GM23338 (cell line): ENCODE measurements at regions not wholly inside any gene's neighbourhood (a gene's known extent, or its start where the extent isn't known, plus 50 kb on each side); places are given as distances from the start of the nearest gene placed in this dataset.

ENCODE experiments used
- ATAC-seq: fragments of 200-7000 bp; cut with Tn5 transposase; 3 replicates; pipeline ENCODE4 v1.9.1; 2020
- DNase-seq: peaks from one replicate; pipeline ENCODE4 v3.0.0-alpha.2; 2015; ENCODE audit warnings: low spot score
- H2AFZ ChIP-seq: fragments of 200-600 bp; sonication (generic); 2 replicates; pipeline ENCODE4 v1.8.0; 2016; ENCODE audit warnings: antibody characterized with exemption, mild to moderate bottlenecking, moderate library complexity
- H3F3A ChIP-seq: fragments of 200-600 bp; sonication (generic); replicated peaks from 2 replicates; pipeline ENCODE4 v1.8.0; 2017; ENCODE audit warnings: antibody characterized with exemption, mixed run types, low read depth
- H3K27ac ChIP-seq: fragments of 200-600 bp; sonication (generic); 2 replicates; pipeline ENCODE4 v1.6.1; 2016; ENCODE audit warnings: low read depth
- H3K27me3 ChIP-seq: fragments of 200-600 bp; sonication (generic); 2 replicates; pipeline ENCODE4 v1.8.0; 2016; ENCODE audit warnings: mild to moderate bottlenecking, mixed run types, moderate library complexity; ENCODE audit not compliant: insufficient read depth
- H3K36me3 ChIP-seq: fragments of 200-600 bp; sonication (generic); 2 replicates; pipeline ENCODE4 v1.8.0; 2016; ENCODE audit warnings: mild to moderate bottlenecking; ENCODE audit not compliant: insufficient read depth
- H3K4me1 ChIP-seq: fragments of 200-600 bp; sonication (generic); 2 replicates; pipeline ENCODE4 v1.8.0; 2016; ENCODE audit warnings: mild to moderate bottlenecking, moderate library complexity; ENCODE audit not compliant: insufficient read depth
- H3K4me2 ChIP-seq: fragments of 200-600 bp; sonication (generic); 2 replicates; pipeline ENCODE4 v1.7.1; 2017; ENCODE audit warnings: mixed run types
- H3K4me3 ChIP-seq: fragments of 200-600 bp; sonication (generic); 2 replicates; pipeline ENCODE4 v1.6.1; 2016; ENCODE audit warnings: mixed run types
- H3K79me2 ChIP-seq: fragments of 200-600 bp; sonication (generic); replicated peaks from 2 replicates; pipeline ENCODE4 v1.8.0; 2017; ENCODE audit warnings: mild to moderate bottlenecking; ENCODE audit not compliant: insufficient read depth
- H3K9me2 ChIP-seq: fragments of 200-600 bp; sonication (generic); 2 replicates; pipeline ENCODE4 v1.8.0; 2017; ENCODE audit not compliant: insufficient read depth
- H4K20me1 ChIP-seq: fragments of 200-600 bp; sonication (generic); replicated peaks from 2 replicates; pipeline ENCODE4 v1.8.0; 2017; ENCODE audit warnings: mild to moderate bottlenecking; ENCODE audit not compliant: insufficient read depth
- H3K27ac Mint-ChIP-seq: 2 replicates; pipeline ENCODE4 v1.8.0; 2020; ENCODE audit warnings: inconsistent platforms, mild to moderate bottlenecking, moderate library complexity, mixed read lengths
- H3K27me3 Mint-ChIP-seq: 3 replicates; pipeline ENCODE4 v1.8.0; 2022; ENCODE audit warnings: low read depth, mild to moderate bottlenecking, moderate library complexity, mixed read lengths, inconsistent platforms; ENCODE audit not compliant: insufficient read depth, poor library complexity
- H3K36me3 Mint-ChIP-seq: 3 replicates; pipeline ENCODE4 v1.8.0; 2021; ENCODE audit warnings: low read depth, mild to moderate bottlenecking, inconsistent platforms, moderate library complexity, mixed read lengths
- H3K4me1 Mint-ChIP-seq: 3 replicates; pipeline ENCODE4 v1.8.0; 2020; ENCODE audit warnings: mild to moderate bottlenecking, inconsistent platforms, mixed read lengths
- H3K4me3 Mint-ChIP-seq: 3 replicates; pipeline ENCODE4 v1.8.0; 2021; ENCODE audit warnings: moderate library complexity, mild to moderate bottlenecking, inconsistent platforms, mixed read lengths
- H3K9me3 Mint-ChIP-seq: 3 replicates; pipeline ENCODE4 v1.8.0; 2020; ENCODE audit warnings: moderate library complexity, mild to moderate bottlenecking, inconsistent platforms, mixed read lengths
- CREB1 ChIP-seq: fragments of 250-450 bp; sonication (Bioruptor Pico); IDR thresholded peaks from 2 replicates; pipeline ENCODE4 v1.5.0; 2020; ENCODE audit warnings: low read depth, mild to moderate bottlenecking, moderate library complexity
- EZH2phosphoT487 ChIP-seq: fragments of 200-600 bp; sonication (generic); IDR thresholded peaks from one replicate; pipeline ENCODE4 v1.8.1; 2018; ENCODE audit warnings: antibody characterized with exemption; ENCODE audit not compliant: unreplicated experiment
- JUNB ChIP-seq: IDR thresholded peaks from one replicate; pipeline ENCODE4 v1.6.1; 2016; ENCODE audit warnings: antibody characterized with exemption; ENCODE audit not compliant: unreplicated experiment
- NANOG ChIP-seq: IDR thresholded peaks from 2 replicates; pipeline ENCODE4 v1.6.1; 2016; ENCODE audit warnings: antibody characterized with exemption, borderline replicate concordance
- POLR2AphosphoS5 ChIP-seq: IDR thresholded peaks from 2 replicates; pipeline ENCODE4 v1.6.1; 2016; ENCODE audit warnings: antibody characterized with exemption, low read depth
- TF ChIP-seq, protein P1 (sequence below): IDR thresholded peaks from 2 replicates; pipeline ENCODE4 v1.6.1; 2016; ENCODE audit warnings: antibody characterized with exemption
- TF ChIP-seq, protein P2 (sequence below): IDR thresholded peaks from one replicate; pipeline ENCODE4 v1.6.1; 2018; ENCODE audit warnings: antibody characterized with exemption; ENCODE audit not compliant: unreplicated experiment
- TF ChIP-seq, protein P3 (sequence below): fragments of 250-450 bp; sonication (Bioruptor Pico); IDR thresholded peaks from 2 replicates; pipeline ENCODE4 v1.5.0; 2020; ENCODE audit warnings: mild to moderate bottlenecking, moderate library complexity
- TF ChIP-seq, protein P4 (sequence below), 2 experiments: fragments of 200-600 bp in 1 of 2; sonication (generic) in 1 of 2; conservative IDR thresholded peaks; 2 replicates each; pipeline versions ENCODE4 v1.5.1 to v1.6.1; 2016 to 2017; ENCODE audit warnings: antibody characterized with exemption in 2 of 2, low read depth in 2 of 2, mild to moderate bottlenecking in 2 of 2, moderate library complexity in 1 of 2

DNA sequence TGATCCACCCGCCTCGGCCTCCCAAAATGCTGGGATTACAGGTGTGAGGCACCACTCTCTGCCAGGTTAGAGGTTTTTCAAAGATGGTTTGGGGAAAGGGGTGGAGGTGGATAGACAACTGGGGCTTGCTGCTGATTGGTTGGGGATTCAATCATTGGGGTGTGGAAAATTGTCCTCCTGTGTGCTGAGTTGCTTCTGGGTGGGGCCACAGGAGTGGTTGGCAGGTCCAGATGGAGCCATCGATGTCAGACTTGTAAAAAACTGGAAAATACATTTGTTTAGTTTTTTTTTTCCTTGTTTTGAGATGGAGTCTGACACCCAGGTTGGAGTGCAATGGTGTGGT lies 61.9 kb upstream of the CLINT1 start (continued):
- TF ChIP-seq, protein P1, sequence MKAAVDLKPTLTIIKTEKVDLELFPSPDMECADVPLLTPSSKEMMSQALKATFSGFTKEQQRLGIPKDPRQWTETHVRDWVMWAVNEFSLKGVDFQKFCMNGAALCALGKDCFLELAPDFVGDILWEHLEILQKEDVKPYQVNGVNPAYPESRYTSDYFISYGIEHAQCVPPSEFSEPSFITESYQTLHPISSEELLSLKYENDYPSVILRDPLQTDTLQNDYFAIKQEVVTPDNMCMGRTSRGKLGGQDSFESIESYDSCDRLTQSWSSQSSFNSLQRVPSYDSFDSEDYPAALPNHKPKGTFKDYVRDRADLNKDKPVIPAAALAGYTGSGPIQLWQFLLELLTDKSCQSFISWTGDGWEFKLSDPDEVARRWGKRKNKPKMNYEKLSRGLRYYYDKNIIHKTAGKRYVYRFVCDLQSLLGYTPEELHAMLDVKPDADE: no peak
- no peak for TF ChIP-seq CREB1
- TF ChIP-seq NANOG: no peak
- no peak for TF ChIP-seq JUNB
- TF ChIP-seq, protein P2, sequence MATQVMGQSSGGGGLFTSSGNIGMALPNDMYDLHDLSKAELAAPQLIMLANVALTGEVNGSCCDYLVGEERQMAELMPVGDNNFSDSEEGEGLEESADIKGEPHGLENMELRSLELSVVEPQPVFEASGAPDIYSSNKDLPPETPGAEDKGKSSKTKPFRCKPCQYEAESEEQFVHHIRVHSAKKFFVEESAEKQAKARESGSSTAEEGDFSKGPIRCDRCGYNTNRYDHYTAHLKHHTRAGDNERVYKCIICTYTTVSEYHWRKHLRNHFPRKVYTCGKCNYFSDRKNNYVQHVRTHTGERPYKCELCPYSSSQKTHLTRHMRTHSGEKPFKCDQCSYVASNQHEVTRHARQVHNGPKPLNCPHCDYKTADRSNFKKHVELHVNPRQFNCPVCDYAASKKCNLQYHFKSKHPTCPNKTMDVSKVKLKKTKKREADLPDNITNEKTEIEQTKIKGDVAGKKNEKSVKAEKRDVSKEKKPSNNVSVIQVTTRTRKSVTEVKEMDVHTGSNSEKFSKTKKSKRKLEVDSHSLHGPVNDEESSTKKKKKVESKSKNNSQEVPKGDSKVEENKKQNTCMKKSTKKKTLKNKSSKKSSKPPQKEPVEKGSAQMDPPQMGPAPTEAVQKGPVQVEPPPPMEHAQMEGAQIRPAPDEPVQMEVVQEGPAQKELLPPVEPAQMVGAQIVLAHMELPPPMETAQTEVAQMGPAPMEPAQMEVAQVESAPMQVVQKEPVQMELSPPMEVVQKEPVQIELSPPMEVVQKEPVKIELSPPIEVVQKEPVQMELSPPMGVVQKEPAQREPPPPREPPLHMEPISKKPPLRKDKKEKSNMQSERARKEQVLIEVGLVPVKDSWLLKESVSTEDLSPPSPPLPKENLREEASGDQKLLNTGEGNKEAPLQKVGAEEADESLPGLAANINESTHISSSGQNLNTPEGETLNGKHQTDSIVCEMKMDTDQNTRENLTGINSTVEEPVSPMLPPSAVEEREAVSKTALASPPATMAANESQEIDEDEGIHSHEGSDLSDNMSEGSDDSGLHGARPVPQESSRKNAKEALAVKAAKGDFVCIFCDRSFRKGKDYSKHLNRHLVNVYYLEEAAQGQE: no peak
- no peak for TF ChIP-seq EZH2phosphoT487

DNA sequence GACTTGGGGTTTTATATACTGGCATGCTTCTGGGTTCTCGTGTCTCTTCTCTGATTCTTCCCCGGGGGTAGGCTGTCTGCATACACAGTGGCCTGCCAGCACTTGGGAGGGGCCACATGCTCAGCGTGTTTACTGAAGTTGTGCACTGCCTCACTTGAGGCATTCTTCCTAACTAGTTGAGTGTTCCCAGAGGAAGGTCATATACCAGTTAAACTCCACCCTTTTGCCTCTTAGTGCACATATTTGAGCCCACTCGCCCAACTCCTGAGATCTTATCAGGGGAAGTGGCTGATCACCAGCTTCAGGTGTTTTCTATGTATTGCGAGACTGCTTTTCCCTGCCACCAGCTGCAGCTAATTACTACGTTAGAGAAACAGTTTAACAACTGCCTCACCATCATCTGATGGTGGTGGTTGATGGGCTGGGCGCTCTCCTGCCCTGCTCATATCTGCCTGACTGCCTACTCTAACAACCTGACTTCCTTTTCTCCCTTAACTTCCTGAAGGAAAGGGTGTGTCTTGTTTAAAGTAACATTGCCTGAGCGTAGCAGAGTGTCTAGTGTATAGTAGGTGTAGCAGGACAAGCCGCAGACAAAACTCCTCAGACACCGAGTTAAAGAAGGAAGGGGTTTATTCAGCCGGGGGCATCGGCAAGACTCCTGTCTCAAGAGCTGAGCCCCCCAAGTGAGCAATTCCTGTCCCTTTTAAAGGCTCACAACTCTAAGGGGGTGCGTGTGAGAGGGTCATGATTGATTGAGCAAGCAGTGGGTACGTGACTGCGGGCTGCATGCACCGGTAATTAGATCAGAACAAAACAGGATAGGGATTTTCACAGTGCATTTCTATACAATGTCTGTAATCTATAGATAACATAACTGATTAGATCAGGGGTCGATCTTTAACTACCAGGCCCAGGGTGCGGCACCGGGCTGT lies 60.1 kb upstream of the CLINT1 start:
- Histone ChIP-seq H3K27ac (no peak overlapping the region), H3K36me3 (no peaks in the 10 kb centered on the region), H3K27me3 (no peaks in the 10 kb centered on the region), H2AFZ (peak overlapping the region; percentile 49), H3K9me2 (no peaks in the 10 kb centered on the region; the same call in 1 of the 2 replicates), H3F3A (no peaks in the 10 kb centered on the region), H3K4me2 (no peak overlapping the region), H3K79me2 (no peaks in the 10 kb centered on the region), H4K20me1 (no peaks in the 10 kb centered on the region), H3K4me1 (peaks cover 47% of the 10 kb centered on the region), H3K4me3 (no peak overlapping the region)
- no peak for ATAC-seq
- Mint-ChIP-seq H3K27me3 (no peaks in the 10 kb centered on the region), H3K27ac (no peak overlapping the region), H3K4me3 (no peak overlapping the region), H3K9me3 (no peaks in the 10 kb centered on the region), H3K4me1 (peaks cover 50% of the 10 kb centered on the region), H3K36me3 (no peaks in the 10 kb centered on the region)
- no peak for DNase-seq
- TF ChIP-seq, protein P3, sequence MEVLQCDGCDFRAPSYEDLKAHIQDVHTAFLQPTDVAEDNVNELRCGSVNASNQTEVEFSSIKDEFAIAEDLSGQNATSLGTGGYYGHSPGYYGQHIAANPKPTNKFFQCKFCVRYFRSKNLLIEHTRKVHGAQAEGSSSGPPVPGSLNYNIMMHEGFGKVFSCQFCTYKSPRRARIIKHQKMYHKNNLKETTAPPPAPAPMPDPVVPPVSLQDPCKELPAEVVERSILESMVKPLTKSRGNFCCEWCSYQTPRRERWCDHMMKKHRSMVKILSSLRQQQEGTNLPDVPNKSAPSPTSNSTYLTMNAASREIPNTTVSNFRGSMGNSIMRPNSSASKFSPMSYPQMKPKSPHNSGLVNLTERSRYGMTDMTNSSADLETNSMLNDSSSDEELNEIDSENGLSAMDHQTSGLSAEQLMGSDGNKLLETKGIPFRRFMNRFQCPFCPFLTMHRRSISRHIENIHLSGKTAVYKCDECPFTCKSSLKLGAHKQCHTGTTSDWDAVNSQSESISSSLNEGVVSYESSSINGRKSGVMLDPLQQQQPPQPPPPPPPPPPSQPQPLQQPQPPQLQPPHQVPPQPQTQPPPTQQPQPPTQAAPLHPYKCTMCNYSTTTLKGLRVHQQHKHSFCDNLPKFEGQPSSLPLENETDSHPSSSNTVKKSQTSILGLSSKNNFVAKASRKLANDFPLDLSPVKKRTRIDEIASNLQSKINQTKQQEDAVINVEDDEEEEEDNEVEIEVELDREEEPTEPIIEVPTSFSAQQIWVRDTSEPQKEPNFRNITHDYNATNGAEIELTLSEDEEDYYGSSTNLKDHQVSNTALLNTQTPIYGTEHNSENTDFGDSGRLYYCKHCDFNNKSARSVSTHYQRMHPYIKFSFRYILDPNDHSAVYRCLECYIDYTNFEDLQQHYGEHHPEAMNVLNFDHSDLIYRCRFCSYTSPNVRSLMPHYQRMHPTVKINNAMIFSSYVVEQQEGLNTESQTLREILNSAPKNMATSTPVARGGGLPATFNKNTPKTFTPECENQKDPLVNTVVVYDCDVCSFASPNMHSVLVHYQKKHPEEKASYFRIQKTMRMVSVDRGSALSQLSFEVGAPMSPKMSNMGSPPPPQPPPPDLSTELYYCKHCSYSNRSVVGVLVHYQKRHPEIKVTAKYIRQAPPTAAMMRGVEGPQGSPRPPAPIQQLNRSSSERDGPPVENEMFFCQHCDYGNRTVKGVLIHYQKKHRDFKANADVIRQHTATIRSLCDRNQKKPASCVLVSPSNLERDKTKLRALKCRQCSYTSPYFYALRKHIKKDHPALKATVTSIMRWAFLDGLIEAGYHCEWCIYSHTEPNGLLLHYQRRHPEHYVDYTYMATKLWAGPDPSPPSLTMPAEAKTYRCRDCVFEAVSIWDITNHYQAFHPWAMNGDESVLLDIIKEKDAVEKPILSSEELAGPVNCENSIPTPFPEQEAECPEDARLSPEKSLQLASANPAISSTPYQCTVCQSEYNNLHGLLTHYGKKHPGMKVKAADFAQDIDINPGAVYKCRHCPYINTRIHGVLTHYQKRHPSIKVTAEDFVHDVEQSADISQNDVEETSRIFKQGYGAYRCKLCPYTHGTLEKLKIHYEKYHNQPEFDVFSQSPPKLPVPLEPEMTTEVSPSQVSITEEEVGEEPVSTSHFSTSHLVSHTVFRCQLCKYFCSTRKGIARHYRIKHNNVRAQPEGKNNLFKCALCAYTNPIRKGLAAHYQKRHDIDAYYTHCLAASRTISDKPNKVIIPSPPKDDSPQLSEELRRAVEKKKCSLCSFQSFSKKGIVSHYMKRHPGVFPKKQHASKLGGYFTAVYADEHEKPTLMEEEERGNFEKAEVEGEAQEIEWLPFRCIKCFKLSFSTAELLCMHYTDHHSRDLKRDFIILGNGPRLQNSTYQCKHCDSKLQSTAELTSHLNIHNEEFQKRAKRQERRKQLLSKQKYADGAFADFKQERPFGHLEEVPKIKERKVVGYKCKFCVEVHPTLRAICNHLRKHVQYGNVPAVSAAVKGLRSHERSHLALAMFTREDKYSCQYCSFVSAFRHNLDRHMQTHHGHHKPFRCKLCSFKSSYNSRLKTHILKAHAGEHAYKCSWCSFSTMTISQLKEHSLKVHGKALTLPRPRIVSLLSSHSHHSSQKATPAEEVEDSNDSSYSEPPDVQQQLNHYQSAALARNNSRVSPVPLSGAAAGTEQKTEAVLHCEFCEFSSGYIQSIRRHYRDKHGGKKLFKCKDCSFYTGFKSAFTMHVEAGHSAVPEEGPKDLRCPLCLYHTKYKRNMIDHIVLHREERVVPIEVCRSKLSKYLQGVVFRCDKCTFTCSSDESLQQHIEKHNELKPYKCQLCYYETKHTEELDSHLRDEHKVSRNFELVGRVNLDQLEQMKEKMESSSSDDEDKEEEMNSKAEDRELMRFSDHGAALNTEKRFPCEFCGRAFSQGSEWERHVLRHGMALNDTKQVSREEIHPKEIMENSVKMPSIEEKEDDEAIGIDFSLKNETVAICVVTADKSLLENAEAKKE: no peak
- TF ChIP-seq, protein P4, sequence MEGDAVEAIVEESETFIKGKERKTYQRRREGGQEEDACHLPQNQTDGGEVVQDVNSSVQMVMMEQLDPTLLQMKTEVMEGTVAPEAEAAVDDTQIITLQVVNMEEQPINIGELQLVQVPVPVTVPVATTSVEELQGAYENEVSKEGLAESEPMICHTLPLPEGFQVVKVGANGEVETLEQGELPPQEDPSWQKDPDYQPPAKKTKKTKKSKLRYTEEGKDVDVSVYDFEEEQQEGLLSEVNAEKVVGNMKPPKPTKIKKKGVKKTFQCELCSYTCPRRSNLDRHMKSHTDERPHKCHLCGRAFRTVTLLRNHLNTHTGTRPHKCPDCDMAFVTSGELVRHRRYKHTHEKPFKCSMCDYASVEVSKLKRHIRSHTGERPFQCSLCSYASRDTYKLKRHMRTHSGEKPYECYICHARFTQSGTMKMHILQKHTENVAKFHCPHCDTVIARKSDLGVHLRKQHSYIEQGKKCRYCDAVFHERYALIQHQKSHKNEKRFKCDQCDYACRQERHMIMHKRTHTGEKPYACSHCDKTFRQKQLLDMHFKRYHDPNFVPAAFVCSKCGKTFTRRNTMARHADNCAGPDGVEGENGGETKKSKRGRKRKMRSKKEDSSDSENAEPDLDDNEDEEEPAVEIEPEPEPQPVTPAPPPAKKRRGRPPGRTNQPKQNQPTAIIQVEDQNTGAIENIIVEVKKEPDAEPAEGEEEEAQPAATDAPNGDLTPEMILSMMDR (conservative IDR thresholded peaks at IDR 0.05; ENCODE audit: low read depth in 2 of 2): no peak
- no peak for TF ChIP-seq CREB1
- no peak for TF ChIP-seq POLR2AphosphoS5
- no peak for TF ChIP-seq JUNB
